Activated CD4-positive, alpha-beta memory T cell treated with anti-CD3 and anti-CD28 coated beads, Interleukin-2, amount 10 ng/mL, durations not matched to agents 7 days and 5 days (primary cell): ENCODE measurements at regions not wholly inside any gene's neighbourhood (a gene's known extent, or its start where the extent isn't known, plus 50 kb on each side); places are given as distances from the start of the nearest gene placed in this dataset.
"Not testable (repeated sequence)": the region's sequence is repeated elsewhere in the genome, so short reads cannot be mapped to it uniquely, and the experiment has no call there.

Source experiments
- CTCF ChIA-PET: fragments of 350-600 bp; sonication (Branson Sonifier 250); formaldehyde crosslinking; loops from one replicate; lab custom pipeline; 2021; ENCODE audit warnings: antibody characterized with exemption, inconsistent platforms; lab: Charles Lee
- POLR2A ChIA-PET: fragments of 350-600 bp; sonication (Branson Sonifier 250); formaldehyde crosslinking; loops from one replicate; lab custom pipeline; 2021; ENCODE audit warnings: antibody characterized with exemption; lab: Charles Lee
- DNase-seq: peaks from one replicate; pipeline ENCODE4 v3.0.0-alpha.2; 2020
- H3K27ac Mint-ChIP-seq: one replicate; pipeline ENCODE4 v1.8.0; 2021; ENCODE audit warnings: mild to moderate bottlenecking, mixed read lengths
- H3K27me3 Mint-ChIP-seq: one replicate; pipeline ENCODE4 v1.8.0; 2021; ENCODE audit warnings: mixed read lengths
- H3K36me3 Mint-ChIP-seq: one replicate; pipeline ENCODE4 v1.8.0; 2021; ENCODE audit warnings: low read depth, mixed read lengths
- H3K4me1 Mint-ChIP-seq: one replicate; pipeline ENCODE4 v1.8.0; 2021; ENCODE audit warnings: mixed read lengths
- H3K4me3 Mint-ChIP-seq: one replicate; pipeline ENCODE4 v1.8.0; 2021; ENCODE audit warnings: mild to moderate bottlenecking, mixed read lengths
- H3K9me3 Mint-ChIP-seq: one replicate; pipeline ENCODE4 v1.8.0; 2021; ENCODE audit warnings: mixed read lengths

GRCh38 chr7:66443946-66444345, 184.7 kb upstream of the KCTD7 start:
- H3K4me3 Mint-ChIP-seq = no peak overlapping the region
- CTCF ChIA-PET = no interaction called here
- POLR2A ChIA-PET = no interaction called here
- DNase-seq = no peak
- no peaks in the 10 kb centered on the region for H3K4me1 Mint-ChIP-seq
- H3K27ac Mint-ChIP-seq = no peak overlapping the region
- H3K27me3 Mint-ChIP-seq = no peaks in the 10 kb centered on the region
- no peaks in the 10 kb centered on the region for H3K9me3 Mint-ChIP-seq
- no peaks in the 10 kb centered on the region for H3K36me3 Mint-ChIP-seq

- CTCF ChIA-PET = not testable (repeated sequence)
These were observed 181.7 kb upstream of the KCTD7 start for GRCh38 chr7:66447007-66447406.

GRCh38 chr7:66450814-66451213, 177.9 kb upstream of the KCTD7 start:
- H3K4me3 Mint-ChIP-seq, H3K36me3 Mint-ChIP-seq, H3K9me3 Mint-ChIP-seq, DNase-seq, CTCF ChIA-PET, H3K27ac Mint-ChIP-seq, H3K27me3 Mint-ChIP-seq, H3K4me1 Mint-ChIP-seq, POLR2A ChIA-PET: not testable (repeated sequence)

More at GRCh38 chr7:66447007-66447406, 181.7 kb upstream of the KCTD7 start:
- H3K4me3 Mint-ChIP-seq, POLR2A ChIA-PET, H3K27ac Mint-ChIP-seq, H3K36me3 Mint-ChIP-seq, H3K27me3 Mint-ChIP-seq, DNase-seq, H3K4me1 Mint-ChIP-seq, H3K9me3 Mint-ChIP-seq: not testable (repeated sequence)

GRCh38 chr7:66451713-66452112, 177.0 kb upstream of the KCTD7 start:
- DNase-seq, H3K9me3 Mint-ChIP-seq, CTCF ChIA-PET, H3K4me1 Mint-ChIP-seq, H3K36me3 Mint-ChIP-seq, H3K4me3 Mint-ChIP-seq, H3K27me3 Mint-ChIP-seq, POLR2A ChIA-PET, H3K27ac Mint-ChIP-seq: not testable (repeated sequence)

GRCh38 chr7:66452165-66452564, 176.5 kb upstream of the KCTD7 start:
- CTCF ChIA-PET = no interaction called here
- POLR2A ChIA-PET = no interaction called here
- H3K4me1 Mint-ChIP-seq = peaks cover 5% of the 10 kb centered on the region

GRCh38 chr7:66453340-66453739, 175.3 kb upstream of the KCTD7 start:
- ChIA-PET CTCF (no interaction called here), POLR2A (no interaction called here)
- no peak for DNase-seq
- Mint-ChIP-seq H3K4me3 (no peak overlapping the region), H3K9me3 (no peaks in the 10 kb centered on the region), H3K27me3 (peaks cover 2% of the 10 kb centered on the region), H3K36me3 (no peaks in the 10 kb centered on the region), H3K4me1 (peaks cover 5% of the 10 kb centered on the region), H3K27ac (no peak overlapping the region)

More at GRCh38 chr7:66452165-66452564, 176.5 kb upstream of the KCTD7 start:
- Mint-ChIP-seq H3K36me3 (no peaks in the 10 kb centered on the region), H3K27ac (no peak overlapping the region), H3K27me3 (peaks cover 2% of the 10 kb centered on the region), H3K9me3 (no peaks in the 10 kb centered on the region), H3K4me3 (no peak overlapping the region)
- no peak for DNase-seq

- ChIA-PET CTCF (no interaction called here), POLR2A (no interaction called here)
- H3K9me3 Mint-ChIP-seq = no peaks in the 10 kb centered on the region
- no peaks in the 10 kb centered on the region for H3K36me3 Mint-ChIP-seq
- DNase-seq = no peak
- peaks cover 2% of the 10 kb centered on the region for H3K27me3 Mint-ChIP-seq
- no peak overlapping the region for H3K27ac Mint-ChIP-seq
- H3K4me3 Mint-ChIP-seq = no peak overlapping the region
- peaks cover 5% of the 10 kb centered on the region for H3K4me1 Mint-ChIP-seq
These were observed 174.0 kb upstream of the KCTD7 start for GRCh38 chr7:66454600-66455225.

GRCh38 chr7:66455432-66455831, 173.2 kb upstream of the KCTD7 start:
- H3K9me3 Mint-ChIP-seq, H3K36me3 Mint-ChIP-seq, DNase-seq, H3K27ac Mint-ChIP-seq, H3K4me3 Mint-ChIP-seq, H3K4me1 Mint-ChIP-seq, CTCF ChIA-PET, H3K27me3 Mint-ChIP-seq, POLR2A ChIA-PET: not testable (repeated sequence)

GRCh38 chr7:66456431-66456830, 172.2 kb upstream of the KCTD7 start:
- H3K36me3 Mint-ChIP-seq, H3K9me3 Mint-ChIP-seq, H3K4me3 Mint-ChIP-seq, POLR2A ChIA-PET, H3K4me1 Mint-ChIP-seq, DNase-seq, H3K27ac Mint-ChIP-seq, H3K27me3 Mint-ChIP-seq: not testable (repeated sequence)
- CTCF ChIA-PET = interaction anchor here (0.6 kb wide), 1 partner anchor 297 kb away, joined by 4 read pairs; no protein-coding TSS in a partner anchor

GRCh38 chr7:66458991-66459390, 169.7 kb upstream of the KCTD7 start:
- DNase-seq, CTCF ChIA-PET, H3K9me3 Mint-ChIP-seq, H3K4me3 Mint-ChIP-seq, H3K4me1 Mint-ChIP-seq, H3K36me3 Mint-ChIP-seq, H3K27me3 Mint-ChIP-seq, POLR2A ChIA-PET, H3K27ac Mint-ChIP-seq: not testable (repeated sequence)

GRCh38 chr7:66459783-66460413, 168.8 kb upstream of the KCTD7 start:
- DNase-seq, H3K4me1 Mint-ChIP-seq, H3K27me3 Mint-ChIP-seq, H3K36me3 Mint-ChIP-seq, H3K9me3 Mint-ChIP-seq, POLR2A ChIA-PET, H3K4me3 Mint-ChIP-seq, CTCF ChIA-PET, H3K27ac Mint-ChIP-seq: not testable (repeated sequence)

GRCh38 chr7:66460921-66461361, 167.7 kb upstream of the KCTD7 start:
- POLR2A ChIA-PET = no interaction called here
- no peak overlapping the region for H3K4me3 Mint-ChIP-seq
- H3K36me3 Mint-ChIP-seq = no peaks in the 10 kb centered on the region
- CTCF ChIA-PET = no interaction called here
- no peaks in the 10 kb centered on the region for H3K4me1 Mint-ChIP-seq
- H3K9me3 Mint-ChIP-seq = no peaks in the 10 kb centered on the region
- H3K27ac Mint-ChIP-seq = no peak overlapping the region
- peaks cover 2% of the 10 kb centered on the region for H3K27me3 Mint-ChIP-seq
- DNase-seq = no peak

GRCh38 chr7:66461397-66461796, 167.3 kb upstream of the KCTD7 start:
- H3K36me3 Mint-ChIP-seq, H3K9me3 Mint-ChIP-seq, CTCF ChIA-PET, POLR2A ChIA-PET, H3K27ac Mint-ChIP-seq, H3K4me1 Mint-ChIP-seq, DNase-seq, H3K27me3 Mint-ChIP-seq, H3K4me3 Mint-ChIP-seq: not testable (repeated sequence)

- H3K36me3 Mint-ChIP-seq, H3K9me3 Mint-ChIP-seq, H3K27me3 Mint-ChIP-seq, H3K4me3 Mint-ChIP-seq, DNase-seq, CTCF ChIA-PET, H3K4me1 Mint-ChIP-seq, H3K27ac Mint-ChIP-seq, POLR2A ChIA-PET: not testable (repeated sequence)
These were observed 165.8 kb upstream of the KCTD7 start for GRCh38 chr7:66462831-66463230.
